Astrocyte of the spinal cord (primary cell): ENCODE measurements at regions not wholly inside any gene's neighbourhood (a gene's known extent, or its start where the extent isn't known, plus 50 kb on each side); places are given as distances from the start of the nearest gene placed in this dataset.

Experiments used
- DNase-seq: peaks from one replicate; pipeline ENCODE4 v3.0.0; 2011; ENCODE audit warnings: low read depth, low spot score
- H3K4me3 ChIP-seq: 2 replicates; pipeline ENCODE4 v1.5.1; 2011; ENCODE audit warnings: low read depth, mild to moderate bottlenecking, low read length, moderate library complexity
- CTCF ChIP-seq: IDR thresholded peaks from 2 replicates; pipeline ENCODE4 v1.5.1; 2012; ENCODE audit warnings: low read depth, mild to moderate bottlenecking, low read length, inconsistent platforms
- in situ Hi-C: cut with HindIII; loops from 2 replicates; pipeline ENCODE4 v1.10.0; 2017; ENCODE audit warnings: low sequenced_read_pairs

- in situ Hi-C loops, result no loop called here
- TF ChIP-seq CTCF, result no peak
- DNase-seq, result peak; percentile 52
- no peak overlapping the region for H3K4me3 ChIP-seq
These were observed 76.8 kb upstream of the ANKH start for GRCh38 chr5:14948383-14948782.

- in situ Hi-C loops, result no loop called here
- no peak overlapping the region for H3K4me3 ChIP-seq
- TF ChIP-seq CTCF, result peak; percentile 29
- no peak for DNase-seq
These were observed 75.4 kb upstream of the ANKH start for GRCh38 chr5:14946815-14947620.

DNA sequence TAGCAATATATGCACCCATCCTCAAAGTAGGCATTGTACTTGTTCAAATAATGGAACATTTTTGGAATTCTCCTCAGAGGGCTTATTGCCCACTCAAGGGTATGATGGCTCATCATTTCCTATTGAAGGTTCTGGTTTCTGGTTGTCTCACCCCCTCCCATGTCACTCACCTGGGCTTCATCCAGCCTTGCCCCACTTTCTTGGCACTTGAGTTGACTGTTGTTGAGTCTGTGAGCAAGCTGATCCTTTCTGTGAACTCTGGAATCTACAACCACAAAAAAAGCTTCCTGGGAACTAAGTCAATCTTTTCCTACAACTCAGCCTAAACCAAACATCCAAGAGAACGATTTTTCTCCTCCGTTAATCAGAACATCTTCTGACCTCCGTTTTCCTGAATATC is 73.9 kb upstream of the ANKH start:
- TF ChIP-seq CTCF, result no peak
- in situ Hi-C loops, result no loop called here
- no peak for DNase-seq
- H3K4me3 ChIP-seq, result no peak overlapping the region

DNA sequence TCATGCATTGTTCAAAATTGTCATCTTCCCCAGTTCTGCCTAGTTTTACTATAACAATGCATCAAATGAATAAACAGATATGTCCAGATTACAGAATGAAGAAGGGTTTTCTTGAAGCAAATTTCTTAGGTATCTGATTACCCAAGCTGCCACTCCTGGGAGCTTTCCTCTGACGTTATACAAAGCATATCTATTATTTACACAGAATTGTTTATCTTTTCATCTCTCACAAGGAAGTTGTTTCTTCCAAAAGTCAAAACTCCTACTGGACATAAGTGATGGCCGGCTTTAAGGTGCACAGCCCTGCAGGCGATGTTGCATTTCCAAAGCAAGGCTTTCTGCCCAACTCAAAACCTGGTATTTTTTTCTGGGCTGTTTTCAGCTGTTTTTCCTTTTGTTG is 73.4 kb upstream of the ANKH start:
- DNase-seq, result no peak
- in situ Hi-C loops, result no loop called here
- no peak overlapping the region for H3K4me3 ChIP-seq
- no peak for TF ChIP-seq CTCF

DNA sequence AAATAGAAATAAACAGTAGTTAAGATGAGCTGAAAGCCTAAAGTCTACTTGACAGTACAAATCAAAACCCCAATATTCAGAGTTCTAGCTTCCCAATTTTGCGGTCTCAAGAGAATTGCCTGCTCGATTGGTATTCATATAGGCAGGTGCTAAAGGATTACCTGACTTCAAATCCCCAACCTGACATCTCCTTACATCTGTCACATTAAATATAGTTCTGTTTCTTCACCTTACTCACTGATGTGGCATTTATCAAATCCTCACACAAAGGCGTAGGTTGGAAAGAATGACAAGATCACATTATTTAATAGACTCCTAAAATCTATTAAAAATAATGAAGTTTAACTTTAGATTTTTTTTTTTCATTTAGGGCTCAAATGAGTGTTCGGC is 72.8 kb upstream of the ANKH start:
- DNase-seq, result no peak
- H3K4me3 ChIP-seq, result no peak overlapping the region
- no peak for TF ChIP-seq CTCF
- in situ Hi-C loops, result no loop called here

DNA sequence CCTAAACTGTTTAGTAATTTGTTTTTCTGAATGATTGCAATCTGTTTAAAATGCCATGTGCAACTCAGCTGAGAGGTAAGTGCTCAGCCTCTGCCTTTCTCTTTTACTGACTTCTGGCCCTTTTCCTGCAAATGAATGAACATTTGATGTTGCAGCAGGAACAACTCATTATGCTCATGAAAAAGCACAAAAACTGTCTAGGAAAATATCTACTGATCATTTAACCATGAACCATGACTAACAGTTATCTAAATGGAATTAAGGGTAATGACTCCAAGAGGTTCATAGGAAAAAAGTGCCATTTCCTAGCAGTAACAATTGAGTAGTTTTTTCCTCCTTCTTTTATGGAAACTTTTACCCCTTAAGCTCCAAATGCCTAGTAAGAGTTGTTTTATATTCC is 70.6 kb upstream of the ANKH start:
- in situ Hi-C loops, result no loop called here

More for the DNA sequence above, 70.6 kb upstream of the ANKH start:
- no peak for DNase-seq
- no peak for TF ChIP-seq CTCF
- no peak overlapping the region for H3K4me3 ChIP-seq
